Stimulated activated memory B cell treated with anti-CD40 and anti-IgM and Interleukin-4, amounts not matched to agents 10 μg/mL and 1 μg/mL and 100 μg/mL, for 72 hours (primary cell): ENCODE measurements at regions not wholly inside any gene's neighbourhood (a gene's known extent, or its start where the extent isn't known, plus 50 kb on each side); places are given as distances from the start of the nearest gene placed in this dataset.
"Not testable (repeated sequence)": the region's sequence is repeated elsewhere in the genome, so short reads cannot be mapped to it uniquely, and the experiment has no call there.

ENCODE experiments used
- ATAC-seq: fragments of 150-1000 bp; cut with Tn5 transposase; 2 replicates; pipeline ENCODE4 v1.10.0; 2021
- H3K27ac Mint-ChIP-seq: one replicate; pipeline ENCODE4 v1.8.0; 2022; ENCODE audit warnings: mild to moderate bottlenecking, mixed read lengths
- H3K27me3 Mint-ChIP-seq: one replicate; pipeline ENCODE4 v1.8.0; 2022; ENCODE audit warnings: mixed read lengths
- H3K36me3 Mint-ChIP-seq: one replicate; pipeline ENCODE4 v1.8.0; 2022; ENCODE audit warnings: mixed read lengths
- H3K4me1 Mint-ChIP-seq: one replicate; pipeline ENCODE4 v1.8.0; 2022; ENCODE audit warnings: mixed read lengths
- H3K4me3 Mint-ChIP-seq: one replicate; pipeline ENCODE4 v1.8.0; 2022; ENCODE audit warnings: mild to moderate bottlenecking, moderate library complexity, mixed read lengths
- H3K9me3 Mint-ChIP-seq: one replicate; pipeline ENCODE4 v1.8.0; 2022; ENCODE audit warnings: mixed read lengths

DNA sequence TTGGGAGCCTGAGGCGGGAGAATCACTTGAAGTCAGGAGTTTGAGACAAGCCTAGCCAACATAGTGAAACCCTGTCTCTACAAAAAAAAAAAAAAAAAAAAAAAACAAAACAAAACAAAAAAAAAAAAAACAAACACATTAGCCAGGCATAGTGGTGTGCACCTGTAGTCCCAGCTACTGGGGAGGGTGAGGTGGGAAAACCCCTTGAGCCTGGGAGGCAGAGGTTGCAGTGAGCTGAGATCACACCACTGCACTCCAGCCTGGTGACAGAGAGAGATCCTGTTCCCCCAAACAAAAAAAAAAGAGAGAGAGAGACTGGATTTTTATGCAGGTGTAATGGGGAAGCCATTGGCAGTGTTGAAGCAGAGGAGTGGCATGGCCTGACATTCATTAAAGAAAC, 385.7 kb upstream of the TENM3 start:
- not testable (repeated sequence) for H3K36me3 Mint-ChIP-seq, H3K4me1 Mint-ChIP-seq, ATAC-seq, H3K4me3 Mint-ChIP-seq, H3K27ac Mint-ChIP-seq, H3K27me3 Mint-ChIP-seq
- peaks cover 11% of the 10 kb centered on the region for H3K9me3 Mint-ChIP-seq

DNA sequence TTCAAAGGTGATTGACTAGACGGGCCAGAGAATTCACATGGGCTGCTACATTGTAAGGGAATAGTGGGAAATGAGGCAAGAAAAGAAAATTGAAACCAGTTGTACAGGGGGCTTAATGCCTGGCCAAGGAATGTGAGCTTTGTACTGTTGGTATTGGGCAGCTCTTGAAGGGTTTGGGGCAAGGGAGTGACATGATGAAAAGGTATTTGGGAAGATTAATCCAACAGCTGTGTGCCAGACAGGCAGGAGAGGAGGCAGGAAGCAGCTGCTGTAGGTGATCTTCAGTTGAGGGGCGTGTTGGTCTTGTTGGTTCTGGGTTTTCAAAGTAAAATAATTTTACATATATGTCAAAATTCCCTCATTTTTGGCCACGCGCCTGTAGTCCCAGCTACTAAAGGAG, 384.5 kb upstream of the TENM3 start:
- Mint-ChIP-seq H3K9me3 (peaks cover 11% of the 10 kb centered on the region), H3K27ac (no peak overlapping the region), H3K36me3 (no peaks in the 10 kb centered on the region), H3K27me3 (no peaks in the 10 kb centered on the region), H3K4me1 (no peaks in the 10 kb centered on the region), H3K4me3 (no peak overlapping the region)
- no peak for ATAC-seq

DNA sequence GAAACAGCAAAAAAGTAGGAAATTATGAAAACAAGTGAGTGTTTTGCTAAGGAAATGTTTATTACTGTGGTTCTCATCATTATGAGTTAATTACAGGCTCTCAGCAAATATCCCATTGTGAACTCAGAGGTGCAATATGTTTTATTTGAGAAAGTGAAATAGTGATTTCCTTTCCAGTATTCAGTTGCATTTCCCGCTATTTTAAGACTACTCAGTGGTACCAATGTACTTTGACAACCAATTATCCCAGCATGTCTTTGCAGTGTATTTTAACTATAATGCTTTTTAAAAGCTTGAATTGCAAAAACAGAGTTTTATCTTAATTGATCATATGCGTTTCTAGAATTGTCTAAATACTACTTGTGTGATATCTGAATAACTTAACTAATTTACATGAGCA, 383.8 kb upstream of the TENM3 start:
- H3K36me3 Mint-ChIP-seq, result no peaks in the 10 kb centered on the region
- H3K9me3 Mint-ChIP-seq, result peaks cover 11% of the 10 kb centered on the region
- no peak for ATAC-seq
- H3K27me3 Mint-ChIP-seq, result no peaks in the 10 kb centered on the region
- no peak overlapping the region for H3K27ac Mint-ChIP-seq
- no peaks in the 10 kb centered on the region for H3K4me1 Mint-ChIP-seq
- no peak overlapping the region for H3K4me3 Mint-ChIP-seq

DNA sequence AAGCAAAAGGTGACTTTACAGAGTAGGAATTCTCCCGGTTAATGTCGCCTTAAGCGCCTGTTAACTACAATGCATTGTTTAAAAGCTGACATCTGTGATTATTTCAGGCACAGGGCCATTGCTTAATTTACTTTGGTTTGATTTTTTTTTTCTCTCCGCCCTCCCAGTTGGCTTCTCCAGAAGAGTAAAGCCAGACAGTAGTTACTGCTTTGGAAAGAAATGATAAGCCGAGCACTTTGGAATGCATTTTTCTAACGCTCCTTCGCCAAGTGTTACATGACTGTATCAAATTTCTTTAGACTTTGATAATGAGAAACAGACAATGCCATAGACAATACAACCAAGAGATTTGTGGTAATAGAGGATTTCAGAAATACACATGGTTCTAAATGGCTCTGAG, 383.0 kb upstream of the TENM3 start:
- no peak for ATAC-seq
- H3K27me3 Mint-ChIP-seq, result no peaks in the 10 kb centered on the region
- no peaks in the 10 kb centered on the region for H3K4me1 Mint-ChIP-seq
- peaks cover 11% of the 10 kb centered on the region for H3K9me3 Mint-ChIP-seq
- no peaks in the 10 kb centered on the region for H3K36me3 Mint-ChIP-seq
- no peak overlapping the region for H3K4me3 Mint-ChIP-seq
- H3K27ac Mint-ChIP-seq, result no peak overlapping the region

DNA sequence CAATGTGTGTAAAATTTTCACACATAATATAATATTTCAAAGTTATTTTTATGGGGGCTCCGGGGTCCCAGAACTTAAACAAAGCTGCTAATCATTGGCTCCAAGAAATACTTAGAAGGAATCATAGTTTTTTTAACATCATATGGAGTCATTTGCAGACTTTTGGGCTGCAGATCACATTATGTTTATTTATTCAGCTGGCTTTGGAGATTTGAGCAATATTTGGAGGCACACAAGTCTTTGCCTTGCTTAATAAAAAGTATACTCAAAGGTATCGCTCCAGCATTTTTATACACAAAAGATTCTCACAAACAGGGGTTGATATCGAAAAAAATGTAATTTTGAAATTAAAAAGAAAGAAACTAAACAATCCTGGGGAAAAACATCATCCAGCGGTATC, 382.5 kb upstream of the TENM3 start:
- H3K36me3 Mint-ChIP-seq, result no peaks in the 10 kb centered on the region
- no peak overlapping the region for H3K27ac Mint-ChIP-seq
- no peak for ATAC-seq
- no peaks in the 10 kb centered on the region for H3K4me1 Mint-ChIP-seq
- peaks cover 9% of the 10 kb centered on the region for H3K9me3 Mint-ChIP-seq
- H3K27me3 Mint-ChIP-seq, result no peaks in the 10 kb centered on the region
- H3K4me3 Mint-ChIP-seq, result no peak overlapping the region

DNA sequence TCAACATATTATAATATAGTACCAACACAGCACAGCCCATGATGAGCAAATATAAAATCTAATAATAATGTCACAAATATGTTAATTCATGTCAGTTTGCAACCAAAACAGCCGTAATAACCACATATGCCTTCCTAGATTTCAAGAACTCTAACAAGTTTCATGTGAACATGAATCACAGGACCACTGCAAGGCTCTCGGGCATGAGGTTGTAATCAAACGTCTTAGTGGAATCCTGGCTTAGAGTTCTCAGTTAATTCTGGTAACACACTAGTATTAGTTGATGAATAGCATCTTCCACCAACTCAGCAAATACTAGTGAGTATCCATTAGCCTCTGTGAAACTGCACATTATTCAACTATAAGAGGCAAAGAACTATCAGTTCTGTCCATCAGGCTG, 379.3 kb upstream of the TENM3 start:
- no peak for ATAC-seq
- no peaks in the 10 kb centered on the region for H3K27me3 Mint-ChIP-seq
- H3K4me3 Mint-ChIP-seq, result no peak overlapping the region
- no peaks in the 10 kb centered on the region for H3K4me1 Mint-ChIP-seq
- H3K9me3 Mint-ChIP-seq, result peaks cover 12% of the 10 kb centered on the region
- H3K27ac Mint-ChIP-seq, result no peak overlapping the region
- H3K36me3 Mint-ChIP-seq, result no peaks in the 10 kb centered on the region

DNA sequence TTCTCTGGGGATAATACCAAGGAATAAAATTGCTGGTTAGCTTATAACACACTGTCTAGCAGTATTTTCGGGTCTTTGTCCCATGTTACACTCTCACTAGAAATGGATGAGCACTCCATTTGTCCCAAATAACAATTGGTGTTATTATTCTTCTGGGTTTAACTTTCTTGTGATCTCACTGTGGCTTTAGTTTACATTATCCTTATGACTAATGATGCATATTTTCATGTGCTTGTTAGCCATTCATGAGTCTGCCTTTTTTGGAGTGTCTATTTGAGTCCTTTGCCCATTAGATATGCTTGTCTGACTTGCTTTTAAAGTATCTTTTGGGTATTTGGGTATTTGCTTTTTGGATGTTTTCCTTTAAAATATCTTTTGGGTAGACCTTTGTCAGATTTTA, 372.9 kb upstream of the TENM3 start:
- Mint-ChIP-seq H3K9me3 (peaks cover 5% of the 10 kb centered on the region), H3K27ac (no peak overlapping the region), H3K4me3 (no peak overlapping the region), H3K27me3 (no peaks in the 10 kb centered on the region), H3K36me3 (no peaks in the 10 kb centered on the region), H3K4me1 (no peaks in the 10 kb centered on the region)
- ATAC-seq, result no peak

DNA sequence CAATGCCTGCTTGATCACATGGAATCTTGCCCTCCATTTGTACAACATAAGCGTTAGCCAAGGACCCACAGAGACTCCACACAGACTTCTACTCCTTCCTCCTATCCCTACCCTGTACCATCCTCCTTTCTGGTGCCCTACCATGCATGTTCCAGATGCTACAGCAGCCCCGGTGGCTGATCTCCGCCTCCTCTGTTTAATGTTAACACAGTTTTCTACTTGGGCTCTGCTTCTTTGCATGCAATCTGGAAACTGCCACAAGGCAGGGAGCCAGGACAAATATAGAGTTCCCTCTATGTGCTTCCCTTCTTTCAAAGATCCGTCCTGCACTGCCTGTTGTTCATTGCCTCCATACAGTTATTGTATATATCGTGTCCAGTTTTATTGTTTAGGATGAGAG, 368.6 kb upstream of the TENM3 start:
- Mint-ChIP-seq H3K27ac (no peak overlapping the region), H3K27me3 (no peaks in the 10 kb centered on the region), H3K4me3 (no peak overlapping the region), H3K4me1 (no peaks in the 10 kb centered on the region), H3K36me3 (no peaks in the 10 kb centered on the region), H3K9me3 (peaks cover 4% of the 10 kb centered on the region)
- no peak for ATAC-seq

DNA sequence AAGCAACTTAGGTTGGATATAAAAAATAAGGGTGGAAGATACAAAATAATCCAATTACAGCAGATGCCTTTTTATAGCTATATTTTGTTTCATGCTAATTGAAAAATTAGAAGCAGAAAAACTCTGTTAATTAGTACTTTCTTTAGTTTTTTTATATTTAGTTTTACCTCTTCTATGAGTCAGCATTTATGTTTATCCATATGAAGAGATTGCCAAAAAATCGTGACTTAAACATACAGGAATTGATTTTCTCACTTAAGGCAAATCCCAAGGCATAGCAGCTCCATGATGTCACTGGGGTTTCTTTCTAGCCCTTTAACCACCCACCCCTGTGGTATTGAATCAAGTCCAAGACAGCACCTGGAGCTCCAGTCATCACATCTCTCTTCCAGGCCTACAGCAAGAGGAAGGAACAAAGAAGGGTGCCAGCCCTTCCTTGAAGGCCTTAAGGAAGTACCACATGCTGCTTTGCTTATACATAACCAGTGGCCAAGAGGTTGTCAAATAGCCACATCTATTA, 365.8 kb upstream of the TENM3 start:
- no peak overlapping the region for H3K27ac Mint-ChIP-seq
- ATAC-seq, result no peak
- H3K4me1 Mint-ChIP-seq, result no peaks in the 10 kb centered on the region
- H3K9me3 Mint-ChIP-seq, result peaks cover 4% of the 10 kb centered on the region
- H3K4me3 Mint-ChIP-seq, result no peak overlapping the region
- H3K27me3 Mint-ChIP-seq, result no peaks in the 10 kb centered on the region
- no peaks in the 10 kb centered on the region for H3K36me3 Mint-ChIP-seq

DNA sequence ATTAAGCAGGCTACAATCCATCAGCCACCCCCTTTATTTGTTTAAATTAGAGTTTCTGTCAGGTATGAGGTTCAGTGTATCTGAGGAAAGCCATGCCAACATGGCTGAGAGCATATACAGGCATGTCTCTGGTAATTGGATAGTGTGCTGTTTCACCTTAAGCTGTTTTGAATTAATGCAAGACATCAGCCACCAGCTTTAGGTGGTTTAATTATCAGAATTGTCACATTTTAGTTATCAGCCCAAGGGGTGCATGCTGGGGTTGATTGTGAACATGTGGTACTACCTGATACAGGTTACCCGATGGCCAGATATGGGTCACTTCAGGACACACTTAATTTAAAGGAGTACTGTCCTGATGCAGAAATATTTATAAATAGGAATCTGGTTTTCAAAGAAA, 353.2 kb upstream of the TENM3 start:
- H3K36me3 Mint-ChIP-seq, result no peaks in the 10 kb centered on the region
- no peak overlapping the region for H3K27ac Mint-ChIP-seq
- no peaks in the 10 kb centered on the region for H3K4me1 Mint-ChIP-seq
- H3K4me3 Mint-ChIP-seq, result no peak overlapping the region
- ATAC-seq, result no peak
- peaks cover 4% of the 10 kb centered on the region for H3K9me3 Mint-ChIP-seq
- H3K27me3 Mint-ChIP-seq, result no peaks in the 10 kb centered on the region

DNA sequence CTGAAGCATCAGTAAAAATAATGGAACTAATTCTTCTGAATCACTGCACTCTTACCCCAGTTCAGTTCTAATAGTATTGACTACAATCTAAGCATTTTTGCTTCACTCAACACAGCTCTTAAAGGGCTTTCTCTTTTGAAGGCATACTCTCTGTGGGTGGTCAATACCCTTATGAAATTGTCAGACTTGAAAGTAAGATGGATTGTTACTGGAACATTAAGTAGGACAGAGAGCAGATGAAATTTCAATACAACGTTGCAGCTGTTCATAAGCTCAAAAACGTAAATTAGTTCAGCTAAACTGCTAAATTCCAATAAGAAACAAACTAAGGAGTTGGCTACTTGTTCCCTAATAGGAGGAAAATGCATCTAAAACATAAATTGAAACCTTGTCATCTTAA, 352.3 kb upstream of the TENM3 start:
- no peaks in the 10 kb centered on the region for H3K27me3 Mint-ChIP-seq
- peaks cover 4% of the 10 kb centered on the region for H3K9me3 Mint-ChIP-seq
- no peak for ATAC-seq
- H3K4me3 Mint-ChIP-seq, result no peak overlapping the region
- H3K4me1 Mint-ChIP-seq, result no peaks in the 10 kb centered on the region
- no peaks in the 10 kb centered on the region for H3K36me3 Mint-ChIP-seq
- H3K27ac Mint-ChIP-seq, result no peak overlapping the region

DNA sequence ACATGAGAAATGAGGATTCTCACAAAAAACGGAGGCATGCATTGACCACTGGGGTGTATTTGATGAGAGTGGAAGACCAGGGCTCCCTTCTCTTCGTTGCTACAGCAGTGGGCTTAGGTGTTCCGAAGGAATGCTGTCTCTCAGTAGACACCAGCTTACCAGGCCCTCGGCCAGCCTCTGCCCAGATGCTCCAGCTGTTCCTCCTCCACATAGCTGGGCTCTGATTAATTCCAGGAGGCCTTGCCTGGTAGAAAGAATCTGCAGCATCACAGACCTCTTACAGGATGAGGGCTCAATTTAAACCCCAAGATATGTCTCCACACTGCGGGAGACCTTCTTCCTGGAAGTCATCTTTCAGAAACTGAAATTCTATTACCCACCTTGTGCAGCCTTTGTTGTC, 346.6 kb upstream of the TENM3 start:
- no peaks in the 10 kb centered on the region for H3K9me3 Mint-ChIP-seq
- H3K4me3 Mint-ChIP-seq, result no peak overlapping the region
- no peak for ATAC-seq
- no peaks in the 10 kb centered on the region for H3K27me3 Mint-ChIP-seq
- no peak overlapping the region for H3K27ac Mint-ChIP-seq
- H3K4me1 Mint-ChIP-seq, result no peaks in the 10 kb centered on the region
- H3K36me3 Mint-ChIP-seq, result no peaks in the 10 kb centered on the region

DNA sequence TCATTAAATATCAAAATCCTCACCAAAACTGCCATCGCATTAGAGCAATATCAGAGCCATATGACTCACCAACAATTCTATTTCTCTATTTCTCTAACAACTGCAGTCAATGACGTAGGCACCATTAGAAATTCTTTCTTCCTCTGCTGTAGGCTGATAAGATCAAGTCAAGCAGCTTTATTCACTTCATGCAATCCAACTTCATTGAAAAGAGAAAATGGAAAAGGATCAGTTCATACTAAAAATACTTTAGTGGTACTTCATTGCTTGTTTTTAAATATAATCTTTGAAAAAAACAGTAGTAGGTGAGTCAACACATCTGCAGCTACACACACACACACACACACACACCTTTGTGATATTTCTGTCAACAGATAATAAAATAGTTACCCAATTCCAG, 345.3 kb upstream of the TENM3 start:
- no peaks in the 10 kb centered on the region for H3K4me1 Mint-ChIP-seq
- peaks cover 4% of the 10 kb centered on the region for H3K9me3 Mint-ChIP-seq
- no peaks in the 10 kb centered on the region for H3K27me3 Mint-ChIP-seq
- no peak for ATAC-seq
- H3K27ac Mint-ChIP-seq, result no peak overlapping the region
- H3K4me3 Mint-ChIP-seq, result no peak overlapping the region
- no peaks in the 10 kb centered on the region for H3K36me3 Mint-ChIP-seq

DNA sequence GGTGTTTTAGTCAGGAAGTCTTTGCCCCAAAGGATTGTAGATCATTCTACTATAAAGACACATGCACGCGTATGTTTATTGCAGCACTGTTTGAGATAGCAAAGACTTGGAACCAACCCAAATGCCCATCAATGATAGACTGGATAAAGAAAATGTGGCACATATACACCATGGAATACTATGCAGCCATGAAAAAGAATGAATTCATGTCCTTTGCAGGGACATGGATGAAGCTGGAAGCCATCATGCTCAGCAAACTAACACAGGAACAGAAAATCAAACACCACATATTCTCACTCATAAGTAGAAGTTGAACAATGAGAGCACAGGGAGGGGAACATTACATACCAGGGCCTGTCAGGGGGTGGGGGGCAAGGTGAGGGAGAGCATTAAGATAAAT, 340.8 kb upstream of the TENM3 start:
- peaks cover 15% of the 10 kb centered on the region for H3K9me3 Mint-ChIP-seq
- H3K4me3 Mint-ChIP-seq, ATAC-seq, H3K36me3 Mint-ChIP-seq, H3K4me1 Mint-ChIP-seq, H3K27me3 Mint-ChIP-seq, H3K27ac Mint-ChIP-seq: not testable (repeated sequence)

DNA sequence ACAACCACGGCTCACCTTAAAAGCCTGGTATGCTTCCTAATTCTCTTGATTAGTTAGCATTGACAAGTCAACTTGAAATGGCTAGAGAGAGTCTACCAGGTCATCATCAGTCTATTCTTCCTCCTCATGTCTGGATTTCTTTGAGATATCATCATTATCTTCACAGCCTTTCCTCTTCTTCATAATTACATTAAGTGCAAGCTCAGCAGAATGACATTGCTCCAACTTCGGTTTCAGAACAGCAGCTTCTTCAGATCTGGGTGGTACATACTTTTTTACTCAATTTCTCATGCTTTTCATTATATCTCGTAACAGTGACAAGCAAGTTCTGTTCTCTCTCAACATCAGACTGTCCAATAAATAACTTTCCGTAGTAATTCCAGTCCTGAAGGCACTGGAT, 337.5 kb upstream of the TENM3 start:
- H3K4me1 Mint-ChIP-seq, result no peaks in the 10 kb centered on the region
- H3K36me3 Mint-ChIP-seq, result no peaks in the 10 kb centered on the region
- H3K4me3 Mint-ChIP-seq, result no peak overlapping the region
- ATAC-seq, result no peak
- H3K27ac Mint-ChIP-seq, result no peak overlapping the region
- peaks cover 16% of the 10 kb centered on the region for H3K9me3 Mint-ChIP-seq
- no peaks in the 10 kb centered on the region for H3K27me3 Mint-ChIP-seq

DNA sequence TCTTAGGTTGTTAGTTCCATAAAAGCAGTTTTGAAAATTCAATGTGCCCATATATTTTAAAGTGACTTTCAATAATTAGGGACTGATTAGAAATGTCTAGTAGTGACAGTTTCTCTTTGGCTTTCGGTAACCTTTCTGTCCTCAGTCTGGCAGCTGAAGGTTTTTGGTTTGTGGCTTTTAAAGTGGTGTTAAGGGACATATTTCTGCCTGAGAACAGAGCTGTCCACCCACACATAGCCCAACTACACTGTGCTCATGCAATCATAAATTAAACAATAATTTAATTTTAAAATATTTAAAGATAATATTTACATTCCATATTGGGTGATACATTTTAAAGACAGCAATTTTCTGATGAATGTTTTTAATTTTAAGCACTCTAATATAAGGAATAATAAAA, 335.0 kb upstream of the TENM3 start:
- Mint-ChIP-seq H3K4me1 (no peaks in the 10 kb centered on the region), H3K9me3 (peaks cover 22% of the 10 kb centered on the region), H3K27ac (no peak overlapping the region), H3K36me3 (no peaks in the 10 kb centered on the region), H3K27me3 (no peaks in the 10 kb centered on the region), H3K4me3 (no peak overlapping the region)
- no peak for ATAC-seq

DNA sequence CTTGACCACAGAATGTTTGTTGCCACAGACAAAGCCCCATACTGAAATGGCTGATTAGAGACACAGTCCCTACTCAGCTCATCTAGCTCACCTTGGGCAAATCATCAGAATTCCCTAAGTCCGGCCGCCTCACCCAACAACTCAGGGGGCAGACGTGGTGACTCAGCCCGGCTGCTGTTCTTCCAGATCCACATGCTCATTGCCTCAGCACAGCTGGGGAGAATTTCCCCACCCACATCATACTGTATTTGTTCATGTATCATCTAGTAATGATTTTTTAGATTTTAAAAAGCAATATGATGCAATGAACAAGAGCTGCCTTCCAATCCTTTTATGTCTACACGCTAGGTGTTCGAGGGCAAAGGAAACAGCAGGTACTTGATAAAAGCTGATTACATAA, 333.8 kb upstream of the TENM3 start:
- Mint-ChIP-seq H3K4me3 (no peak overlapping the region), H3K9me3 (peaks cover 19% of the 10 kb centered on the region)
- ATAC-seq, result no peak

More for the DNA sequence above, 333.8 kb upstream of the TENM3 start:
- no peak overlapping the region for H3K27ac Mint-ChIP-seq
- H3K36me3 Mint-ChIP-seq, result no peaks in the 10 kb centered on the region
- no peaks in the 10 kb centered on the region for H3K27me3 Mint-ChIP-seq
- no peaks in the 10 kb centered on the region for H3K4me1 Mint-ChIP-seq
